SJSA1 (cell line): ENCODE measurements at regions not wholly inside any gene's neighbourhood (a gene's known extent, or its start where the extent isn't known, plus 50 kb on each side); places are given as distances from the start of the nearest gene placed in this dataset.

Experiments used
- DNase-seq, 2 experiments: peaks; one replicate each; pipeline ENCODE4 v3.0.0-alpha.2; 2015 to 2020; ENCODE audit warnings: low spot score in 2 of 2, low read depth in 1 of 2
- H3K27ac ChIP-seq: fragments of 250-450 bp; sonication (Bioruptor Pico); 2 replicates; pipeline ENCODE4 v1.5.1; 2020; ENCODE audit warnings: mild to moderate bottlenecking, moderate library complexity
- H3K27me3 ChIP-seq: fragments of 250-450 bp; sonication (Bioruptor Pico); replicated peaks from 2 replicates; pipeline ENCODE4 v1.5.1; 2020; ENCODE audit warnings: mild to moderate bottlenecking, moderate library complexity
- H3K36me3 ChIP-seq: fragments of 250-450 bp; sonication (Bioruptor Pico); 2 replicates; pipeline ENCODE4 v1.5.1; 2020; ENCODE audit warnings: mild to moderate bottlenecking
- H3K4me1 ChIP-seq: fragments of 250-450 bp; sonication (Bioruptor Pico); replicated peaks from 2 replicates; pipeline ENCODE4 v1.6.1; 2021; ENCODE audit warnings: mild to moderate bottlenecking
- H3K4me3 ChIP-seq: fragments of 250-450 bp; sonication (Bioruptor Pico); 2 replicates; pipeline ENCODE4 v1.5.1; 2020; ENCODE audit warnings: mild to moderate bottlenecking
- H3K9me3 ChIP-seq: fragments of 250-450 bp; sonication (Bioruptor Pico); replicated peaks from 2 replicates; pipeline ENCODE4 v1.5.1; 2020; ENCODE audit warnings: mild to moderate bottlenecking

- no peak for DNase-seq
- Histone ChIP-seq H3K27me3 (no peaks in the 10 kb centered on the region), H3K4me3 (no peak overlapping the region), H3K9me3 (no peaks in the 10 kb centered on the region), H3K4me1 (no peaks in the 10 kb centered on the region), H3K27ac (no peak overlapping the region), H3K36me3 (no peaks in the 10 kb centered on the region)
These were observed 169.5 kb upstream of the FOXN3 start for GRCh38 chr14:89586258-89587135.

- Histone ChIP-seq H3K27me3 (no peaks in the 10 kb centered on the region), H3K36me3 (peaks cover 4% of the 10 kb centered on the region; the same call in 1 of the 2 replicates), H3K4me1 (no peaks in the 10 kb centered on the region), H3K27ac (no peak overlapping the region), H3K4me3 (no peak overlapping the region), H3K9me3 (no peaks in the 10 kb centered on the region)
- no peak for DNase-seq
These were observed 161.1 kb upstream of the FOXN3 start for GRCh38 chr14:89578156-89578555.

GRCh38 chr14:89576960-89577359 is 159.9 kb upstream of the FOXN3 start:
- no peaks in the 10 kb centered on the region for H3K27me3 ChIP-seq
- H3K9me3 ChIP-seq, result no peaks in the 10 kb centered on the region
- DNase-seq, result no peak
- H3K4me1 ChIP-seq, result no peaks in the 10 kb centered on the region
- H3K27ac ChIP-seq, result no peak overlapping the region
- no peak overlapping the region for H3K4me3 ChIP-seq
- H3K36me3 ChIP-seq, result peaks cover 4% of the 10 kb centered on the region; the same call in 1 of the 2 replicates

GRCh38 chr14:89576145-89576927 is 159.3 kb upstream of the FOXN3 start:
- Histone ChIP-seq H3K36me3 (peaks cover 4% of the 10 kb centered on the region; the same call in 1 of the 2 replicates), H3K27me3 (no peaks in the 10 kb centered on the region), H3K4me1 (no peaks in the 10 kb centered on the region), H3K4me3 (no peak overlapping the region), H3K9me3 (no peaks in the 10 kb centered on the region), H3K27ac (no peak overlapping the region)
- no peak for DNase-seq

GRCh38 chr14:89575386-89576061 is 158.5 kb upstream of the FOXN3 start:
- no peak overlapping the region for H3K4me3 ChIP-seq
- no peak for DNase-seq
- no peaks in the 10 kb centered on the region for H3K27me3 ChIP-seq
- no peaks in the 10 kb centered on the region for H3K4me1 ChIP-seq
- H3K36me3 ChIP-seq, result peaks cover 4% of the 10 kb centered on the region; the same call in 1 of the 2 replicates
- H3K9me3 ChIP-seq, result no peaks in the 10 kb centered on the region
- H3K27ac ChIP-seq, result no peak overlapping the region

- H3K36me3 ChIP-seq, result no peaks in the 10 kb centered on the region
- DNase-seq, result no peak
- H3K27ac ChIP-seq, result no peak overlapping the region
- no peaks in the 10 kb centered on the region for H3K27me3 ChIP-seq
- H3K4me1 ChIP-seq, result no peaks in the 10 kb centered on the region
- H3K4me3 ChIP-seq, result no peak overlapping the region
- H3K9me3 ChIP-seq, result no peaks in the 10 kb centered on the region
These were observed 157.4 kb upstream of the FOXN3 start for GRCh38 chr14:89574420-89574819.

- DNase-seq, result no peak
- Histone ChIP-seq H3K27ac (no peak overlapping the region), H3K27me3 (no peaks in the 10 kb centered on the region), H3K9me3 (no peaks in the 10 kb centered on the region), H3K4me1 (no peaks in the 10 kb centered on the region), H3K36me3 (no peaks in the 10 kb centered on the region), H3K4me3 (no peak overlapping the region)
These were observed 156.3 kb upstream of the FOXN3 start for GRCh38 chr14:89573399-89573657.

GRCh38 chr14:89572596-89573398 is 155.8 kb upstream of the FOXN3 start:
- H3K27me3 ChIP-seq, result no peaks in the 10 kb centered on the region
- no peaks in the 10 kb centered on the region for H3K36me3 ChIP-seq
- H3K27ac ChIP-seq, result no peak overlapping the region
- H3K4me3 ChIP-seq, result no peak overlapping the region
- DNase-seq, result no peak
- no peaks in the 10 kb centered on the region for H3K4me1 ChIP-seq
- H3K9me3 ChIP-seq, result no peaks in the 10 kb centered on the region

GRCh38 chr14:89571491-89571890 is 154.5 kb upstream of the FOXN3 start:
- H3K27ac ChIP-seq, result no peak overlapping the region
- no peak for DNase-seq
- H3K4me3 ChIP-seq, result no peak overlapping the region
- H3K27me3 ChIP-seq, result no peaks in the 10 kb centered on the region
- H3K4me1 ChIP-seq, result no peaks in the 10 kb centered on the region
- no peaks in the 10 kb centered on the region for H3K36me3 ChIP-seq
- H3K9me3 ChIP-seq, result no peaks in the 10 kb centered on the region

GRCh38 chr14:89566644-89567415 is 149.8 kb upstream of the FOXN3 start:
- H3K4me1 ChIP-seq, result no peaks in the 10 kb centered on the region
- DNase-seq, result no peak
- no peak overlapping the region for H3K4me3 ChIP-seq
- no peaks in the 10 kb centered on the region for H3K9me3 ChIP-seq
- no peak overlapping the region for H3K27ac ChIP-seq
- no peaks in the 10 kb centered on the region for H3K36me3 ChIP-seq
- no peaks in the 10 kb centered on the region for H3K27me3 ChIP-seq

GRCh38 chr14:89566180-89566579 is 149.1 kb upstream of the FOXN3 start:
- no peaks in the 10 kb centered on the region for H3K27me3 ChIP-seq
- H3K36me3 ChIP-seq, result no peaks in the 10 kb centered on the region
- H3K4me1 ChIP-seq, result no peaks in the 10 kb centered on the region
- H3K9me3 ChIP-seq, result no peaks in the 10 kb centered on the region
- DNase-seq, result no peak
- no peak overlapping the region for H3K27ac ChIP-seq
- H3K4me3 ChIP-seq, result no peak overlapping the region

- DNase-seq, result no peak
- H3K9me3 ChIP-seq, result no peaks in the 10 kb centered on the region
- H3K4me3 ChIP-seq, result no peak overlapping the region
- H3K36me3 ChIP-seq, result no peaks in the 10 kb centered on the region
- H3K27me3 ChIP-seq, result no peaks in the 10 kb centered on the region
- H3K27ac ChIP-seq, result no peak overlapping the region
- H3K4me1 ChIP-seq, result no peaks in the 10 kb centered on the region
These were observed 148.6 kb upstream of the FOXN3 start for GRCh38 chr14:89565607-89566006.

- Histone ChIP-seq H3K4me3 (no peak overlapping the region), H3K36me3 (no peaks in the 10 kb centered on the region), H3K27me3 (no peaks in the 10 kb centered on the region), H3K4me1 (no peaks in the 10 kb centered on the region), H3K9me3 (no peaks in the 10 kb centered on the region), H3K27ac (no peak overlapping the region)
- no peak for DNase-seq
These were observed 148.0 kb upstream of the FOXN3 start for GRCh38 chr14:89564989-89565388.
